ENCODE measurements at regions not wholly inside any gene's neighbourhood (a gene's known extent, or its start where the extent isn't known, plus 50 kb on each side); places are given as distances from the start of the nearest gene placed in this dataset.
A peak's percentile ranks its signal among the peaks of the same experiment; 100 is the strongest.

DNA sequence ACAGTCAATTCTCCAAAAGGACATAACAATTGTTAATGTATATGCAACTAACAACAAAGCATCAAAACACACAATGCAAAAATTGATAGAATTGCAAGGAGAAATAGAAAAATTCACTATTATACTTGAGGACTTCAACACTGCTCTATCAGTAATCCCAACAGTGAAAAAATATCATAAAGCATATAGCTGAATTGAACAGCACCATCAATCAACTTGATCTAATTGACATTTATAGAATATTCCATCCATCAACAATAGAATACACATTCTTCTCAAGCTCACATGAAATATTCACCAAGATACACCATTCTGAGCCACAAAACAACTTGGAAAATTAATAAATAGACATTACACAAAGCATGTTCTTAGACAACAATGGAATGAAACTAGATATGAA is 60.1 kb upstream of the ASXL3 start:
- DNase-seq (ENCODE audit: low spot score) = no peak

- DNase-seq (ENCODE audit: low spot score) = no peak
These were observed 65.0 kb upstream of the ASXL3 start for GRCh38 chr18:33513027-33513426.

- no peak for DNase-seq (ENCODE audit: low spot score)
These were observed 66.5 kb upstream of the CCDC178 start for GRCh38 chr18:33507019-33507418.

DNA sequence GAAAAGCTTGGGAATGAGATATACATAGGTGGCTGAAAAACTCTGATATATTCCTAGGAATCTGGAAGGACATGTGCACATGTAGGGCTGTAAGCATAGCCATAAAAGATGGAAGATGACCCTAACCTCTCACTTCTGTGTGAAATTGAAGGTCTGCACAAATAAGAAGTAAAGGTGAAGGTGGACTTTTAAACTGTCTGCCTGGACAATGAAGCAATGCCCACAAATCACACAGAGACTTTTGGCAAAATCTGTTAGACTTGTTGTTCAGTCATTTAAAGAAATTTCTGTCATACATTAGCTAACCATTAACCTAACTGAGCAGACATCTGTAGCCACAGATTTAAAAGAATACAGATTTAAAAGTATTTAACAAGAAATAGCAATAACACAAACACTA is 65.3 kb upstream of the CCDC178 start:
- DNase-seq (ENCODE audit: low spot score) = no peak

- DNase-seq (ENCODE audit: low spot score) = no peak
These were observed 64.8 kb upstream of the CCDC178 start for GRCh38 chr18:33505297-33505696.

- DNase-seq (ENCODE audit: low spot score) = peak; percentile 55
These were observed 54.8 kb upstream of the CCDC178 start for GRCh38 chr18:33495278-33495677.
